GM18907 (cell line): ENCODE measurements at regions not wholly inside any gene's neighbourhood (a gene's known extent, or its start where the extent isn't known, plus 50 kb on each side); places are given as distances from the start of the nearest gene placed in this dataset.
"Not testable (repeated sequence)": the region's sequence is repeated elsewhere in the genome, so short reads cannot be mapped to it uniquely, and the experiment has no call there.

ENCODE experiments used
- ATAC-seq: cut with Tn5 transposase; IDR thresholded peaks from one replicate; pipeline ENCODE4 v1.9.1; 2021; ENCODE audit warnings: mild to moderate bottlenecking, moderate library complexity; ENCODE audit not compliant: unreplicated experiment

- ATAC-seq, result not testable (repeated sequence)
These were observed 556.5 kb upstream of the IZUMO3 start for GRCh38 chr9:25102204-25102603.

- ATAC-seq, result no peak
These were observed 548.8 kb upstream of the IZUMO3 start for GRCh38 chr9:25094518-25094917.

- ATAC-seq, result no peak
These were observed 532.5 kb upstream of the IZUMO3 start for GRCh38 chr9:25078202-25078601.

- no peak for ATAC-seq
These were observed 502.5 kb upstream of the IZUMO3 start for GRCh38 chr9:25048098-25048724.

- ATAC-seq, result not testable (repeated sequence)
These were observed 499.8 kb upstream of the IZUMO3 start for GRCh38 chr9:25045469-25045868.

GRCh38 chr9:25029743-25030142 lies 484.0 kb upstream of the IZUMO3 start:
- no peak for ATAC-seq

- no peak for ATAC-seq
These were observed 480.0 kb upstream of the IZUMO3 start for GRCh38 chr9:25025686-25026085.

- no peak for ATAC-seq
These were observed 479.5 kb upstream of the IZUMO3 start for GRCh38 chr9:25025156-25025555.

GRCh38 chr9:25017779-25018178 lies 472.1 kb upstream of the IZUMO3 start:
- no peak for ATAC-seq

- no peak for ATAC-seq
These were observed 464.4 kb upstream of the IZUMO3 start for GRCh38 chr9:25010027-25010662.

- ATAC-seq, result no peak
These were observed 458.0 kb upstream of the IZUMO3 start for GRCh38 chr9:25003686-25004085.

- no peak for ATAC-seq
These were observed 440.6 kb upstream of the IZUMO3 start for GRCh38 chr9:24986331-24986730.

- not testable (repeated sequence) for ATAC-seq
These were observed 425.1 kb upstream of the IZUMO3 start for GRCh38 chr9:24970780-24971179.

- ATAC-seq, result no peak
These were observed 416.1 kb upstream of the IZUMO3 start for GRCh38 chr9:24961762-24962161.

- no peak for ATAC-seq
These were observed 407.4 kb upstream of the IZUMO3 start for GRCh38 chr9:24953070-24953469.

GRCh38 chr9:24939109-24939850 lies 393.6 kb upstream of the IZUMO3 start:
- ATAC-seq, result no peak

GRCh38 chr9:24936117-24936516 lies 390.4 kb upstream of the IZUMO3 start:
- no peak for ATAC-seq

GRCh38 chr9:24932785-24933184 lies 387.1 kb upstream of the IZUMO3 start:
- peak; percentile 57 for ATAC-seq

- ATAC-seq, result no peak
These were observed 386.2 kb upstream of the IZUMO3 start for GRCh38 chr9:24931894-24932293.

GRCh38 chr9:24912767-24913166 lies 367.1 kb upstream of the IZUMO3 start:
- ATAC-seq, result no peak

- ATAC-seq, result no peak
These were observed 355.6 kb upstream of the IZUMO3 start for GRCh38 chr9:24901319-24901718.

GRCh38 chr9:24900179-24900578 lies 354.5 kb upstream of the IZUMO3 start:
- no peak for ATAC-seq
